CD4-positive, alpha-beta T cell treated with Interferon gamma for 1 hour (primary cell): ENCODE measurements at regions not wholly inside any gene's neighbourhood (a gene's known extent, or its start where the extent isn't known, plus 50 kb on each side); places are given as distances from the start of the nearest gene placed in this dataset.

Experiments used
- DNase-seq: peaks from one replicate; pipeline ENCODE4 v3.0.0-alpha.2; 2020

DNA sequence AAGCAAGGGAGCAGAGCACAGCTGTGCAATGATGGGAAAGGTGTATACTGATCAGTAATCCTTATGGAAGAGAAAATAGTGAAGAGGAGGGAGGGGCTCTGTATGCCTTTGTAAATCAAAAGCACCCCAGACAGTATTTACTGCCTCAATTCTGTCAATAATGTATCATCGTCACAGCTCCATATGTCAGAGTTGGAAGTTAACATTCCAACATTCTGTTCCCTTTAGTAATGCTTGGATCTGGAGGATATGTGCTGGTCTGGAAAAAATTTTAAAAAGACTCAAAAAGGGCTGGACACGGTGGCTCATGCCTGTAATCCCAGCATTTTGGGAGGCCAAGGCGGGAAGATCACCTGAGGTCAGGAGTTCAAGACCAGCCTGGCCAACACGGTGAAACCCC is 310.4 kb downstream of the ACTL7B start:
- DNase-seq: no peak

DNA sequence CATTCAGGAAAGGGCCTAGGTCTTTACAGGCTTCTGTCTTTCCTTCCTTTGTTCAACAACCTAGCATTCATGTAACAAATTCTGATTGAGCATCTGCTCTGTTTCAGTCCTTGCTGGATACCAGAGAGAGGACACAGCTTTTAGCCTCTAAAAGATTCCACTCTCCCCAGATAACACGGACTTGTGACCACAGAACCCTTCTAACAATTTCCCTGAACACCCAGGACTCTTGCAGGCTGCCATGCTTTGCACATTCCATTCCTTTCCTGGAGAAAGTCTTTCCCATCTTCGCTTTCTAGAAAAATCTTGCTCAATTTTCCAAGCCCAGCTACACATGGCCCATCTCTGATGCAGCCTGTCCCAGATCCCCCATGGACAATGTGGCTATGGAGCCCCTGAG is 310.9 kb downstream of the ACTL7B start:
- no peak for DNase-seq

DNA sequence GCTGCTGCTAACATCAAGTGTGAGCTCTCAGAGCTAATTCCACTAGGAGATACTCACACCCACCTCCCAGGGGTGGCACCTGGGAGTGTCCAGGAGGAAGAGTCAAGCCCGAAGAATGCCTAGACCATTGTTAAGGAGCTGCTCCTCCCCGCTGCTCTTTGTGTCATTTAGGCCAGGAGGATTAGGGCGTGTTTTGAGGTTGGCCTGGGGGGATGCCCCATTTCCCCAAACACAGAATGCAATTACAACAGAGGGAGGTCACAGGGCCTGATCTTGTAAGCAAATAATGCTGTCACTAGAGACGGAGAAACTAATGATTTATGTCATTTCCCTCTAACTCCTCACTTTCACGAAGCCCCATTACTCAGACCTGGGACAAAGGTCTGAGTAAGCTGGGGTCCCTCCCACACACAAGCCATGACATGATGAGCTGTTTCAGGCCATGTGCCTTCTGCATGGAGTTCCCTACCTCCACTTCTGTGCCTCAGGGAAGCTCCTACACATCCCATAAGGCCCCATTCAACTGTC is 312.5 kb downstream of the ACTL7B start:
- no peak for DNase-seq

DNA sequence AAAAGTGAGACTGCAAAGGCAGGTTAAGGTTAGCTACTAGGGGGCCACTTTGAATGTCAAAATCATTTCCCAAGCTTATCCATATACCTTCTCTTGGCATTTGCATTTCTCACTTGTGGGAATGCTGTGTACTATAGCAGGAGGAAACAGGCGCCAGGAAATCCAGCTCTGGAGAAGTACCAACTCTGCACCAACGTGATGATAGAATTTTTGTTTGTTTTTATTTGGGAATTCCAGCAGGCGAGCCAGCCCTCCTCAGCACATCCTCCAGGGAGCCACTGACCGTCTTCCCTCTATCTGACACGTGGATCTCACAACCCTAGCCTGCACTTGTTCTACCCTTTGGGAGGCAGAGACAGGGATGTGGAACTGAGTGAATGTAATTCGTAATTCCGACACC is 318.0 kb downstream of the ACTL7B start:
- no peak for DNase-seq

DNA sequence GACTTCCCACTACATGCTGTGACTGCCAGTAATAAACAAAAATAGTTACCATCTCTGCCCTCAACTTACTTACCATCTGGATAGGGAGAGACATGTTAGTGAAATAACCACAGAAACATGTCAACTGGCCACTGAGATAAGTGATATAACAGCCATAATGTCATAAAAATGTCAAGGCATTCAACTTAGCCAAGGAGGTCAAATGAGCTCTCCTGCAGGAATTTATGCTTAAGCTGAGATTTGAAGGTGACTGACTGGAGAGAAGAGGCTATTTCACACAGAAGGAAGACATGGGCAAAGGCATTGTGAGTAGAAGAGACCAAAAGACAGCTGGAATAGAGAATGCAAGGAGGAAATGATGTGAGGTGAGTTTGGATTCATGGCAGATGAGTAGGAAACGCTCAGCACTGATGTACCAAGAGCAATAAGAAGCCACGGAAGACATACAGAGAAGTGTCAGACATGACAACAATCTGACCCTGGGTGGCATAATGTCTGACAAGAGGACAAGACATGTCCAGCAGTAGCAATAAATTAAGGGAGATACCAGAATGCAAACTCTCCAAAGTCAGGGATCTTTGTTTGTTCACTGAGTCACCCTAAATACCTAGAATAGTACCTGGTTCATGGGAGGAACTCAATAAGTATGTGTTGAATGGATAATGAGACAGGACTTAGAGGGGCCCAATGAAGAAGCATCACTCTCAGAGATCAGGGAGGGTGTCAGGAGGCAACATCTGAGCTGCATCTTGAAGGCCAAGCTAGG is 318.8 kb downstream of the ACTL7B start:
- DNase-seq: no peak

DNA sequence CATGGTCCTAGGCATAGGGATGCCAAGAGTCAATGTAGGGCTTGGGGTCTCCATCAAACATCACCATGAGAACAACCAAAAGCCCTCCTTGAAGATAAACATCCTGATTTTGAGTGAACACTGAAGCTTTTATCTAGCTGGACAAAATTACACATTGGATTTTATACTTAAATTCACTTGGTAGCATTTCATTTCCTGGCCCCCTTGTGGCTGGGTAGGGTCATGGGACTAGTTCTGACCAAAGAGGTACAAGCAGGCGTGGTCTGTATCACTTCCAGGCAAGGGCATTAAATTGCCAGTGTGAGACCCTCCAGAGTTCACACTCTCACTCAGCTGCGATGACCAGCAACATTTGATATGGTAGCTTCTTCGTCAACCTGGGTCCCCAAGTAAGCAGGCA is 320.3 kb downstream of the ACTL7B start:
- DNase-seq: no peak

DNA sequence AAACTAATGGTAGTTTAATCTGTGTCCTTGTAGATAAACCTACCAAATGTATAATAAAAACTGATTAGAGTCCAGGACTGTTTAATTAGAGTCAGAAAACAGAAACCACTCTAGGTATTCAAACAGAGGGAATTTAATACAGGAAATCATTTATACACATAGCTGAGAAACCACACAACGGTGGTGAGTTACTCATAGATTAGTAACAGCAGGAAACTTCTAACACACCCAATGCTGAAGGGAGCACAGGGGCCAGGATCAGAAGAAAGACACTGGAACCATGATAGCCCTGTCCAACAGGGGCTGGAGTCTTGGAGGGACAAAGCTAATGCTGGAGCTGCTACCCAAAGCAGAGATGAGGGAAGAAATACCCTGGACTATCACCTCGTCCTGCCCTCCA is 321.0 kb downstream of the ACTL7B start:
- DNase-seq: no peak

DNA sequence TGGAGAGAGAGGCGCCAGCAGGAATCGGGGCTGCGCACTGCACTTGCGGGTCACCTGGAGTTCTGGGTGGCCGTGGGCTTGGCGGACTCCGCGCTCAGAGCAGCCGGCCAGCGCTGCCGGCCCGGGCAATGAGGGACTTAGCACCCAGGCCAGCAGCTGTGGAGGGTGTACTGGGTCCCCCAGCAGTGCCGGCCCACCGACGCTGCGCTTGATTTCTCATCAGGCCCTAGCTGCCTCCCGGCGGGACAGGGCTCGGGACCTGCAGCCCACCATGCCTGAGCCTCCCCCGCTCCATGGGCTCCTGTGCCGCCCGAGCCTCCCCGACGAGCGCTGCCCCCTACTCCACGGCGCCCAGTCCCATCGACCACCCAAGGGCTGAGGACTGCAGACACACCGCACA is 325.6 kb downstream of the ACTL7B start:
- DNase-seq: no peak

DNA sequence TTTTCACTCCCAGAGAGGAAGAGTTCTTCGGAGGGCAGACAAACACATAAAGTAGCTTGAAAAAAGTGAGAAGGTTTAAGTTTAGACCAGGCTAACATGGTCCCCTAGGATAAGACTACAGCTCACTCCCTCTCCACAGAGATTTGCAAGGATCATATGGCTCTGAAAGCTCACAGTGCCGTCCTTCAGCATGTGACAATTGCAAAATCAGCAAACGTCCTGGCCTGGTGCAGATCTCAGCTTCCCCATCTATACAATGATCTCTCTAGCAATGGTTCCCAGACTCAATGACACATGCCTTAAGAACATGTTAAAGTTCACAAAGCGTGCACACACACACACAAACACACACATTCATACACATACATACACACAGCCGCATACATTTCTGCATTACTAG is 327.6 kb downstream of the ACTL7B start:
- no peak for DNase-seq

DNA sequence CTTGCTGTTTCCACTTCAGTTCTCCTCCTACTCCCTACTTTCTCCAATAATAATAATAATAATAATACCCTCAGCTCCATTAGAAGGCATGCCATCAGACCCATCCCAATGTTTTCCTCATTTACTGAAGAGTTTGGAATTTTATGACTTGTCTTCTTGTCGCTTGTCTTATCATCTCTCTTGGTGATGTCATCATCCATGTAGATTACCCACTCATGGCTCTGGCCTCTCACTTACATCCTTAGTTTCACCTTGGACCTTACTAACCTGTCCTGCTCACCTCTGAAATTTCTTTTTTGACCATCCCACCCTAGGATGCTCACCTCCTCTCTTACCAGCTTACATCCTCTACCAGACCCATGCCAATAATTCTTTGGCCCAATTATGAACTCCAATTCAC is 329.3 kb downstream of the ACTL7B start:
- DNase-seq: no peak

DNA sequence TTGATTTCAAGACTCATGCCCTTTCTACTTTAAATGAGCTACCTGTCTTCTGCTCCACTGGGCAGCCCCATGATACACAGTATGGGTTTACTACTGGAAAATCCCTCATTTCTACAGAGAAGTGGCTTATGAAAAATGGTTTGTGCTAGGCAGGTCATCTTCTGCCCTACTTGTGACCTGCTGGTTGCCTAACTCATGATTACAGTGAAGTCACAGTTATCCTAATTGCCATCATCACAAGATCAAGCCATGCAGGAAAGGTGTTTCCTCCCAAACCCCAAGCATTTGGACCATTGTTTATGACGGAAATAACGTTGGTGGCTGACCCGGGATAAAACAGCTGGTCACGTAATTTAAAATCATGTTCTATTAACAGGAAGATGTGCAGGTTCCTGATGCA is 330.6 kb downstream of the ACTL7B start:
- no peak for DNase-seq

DNA sequence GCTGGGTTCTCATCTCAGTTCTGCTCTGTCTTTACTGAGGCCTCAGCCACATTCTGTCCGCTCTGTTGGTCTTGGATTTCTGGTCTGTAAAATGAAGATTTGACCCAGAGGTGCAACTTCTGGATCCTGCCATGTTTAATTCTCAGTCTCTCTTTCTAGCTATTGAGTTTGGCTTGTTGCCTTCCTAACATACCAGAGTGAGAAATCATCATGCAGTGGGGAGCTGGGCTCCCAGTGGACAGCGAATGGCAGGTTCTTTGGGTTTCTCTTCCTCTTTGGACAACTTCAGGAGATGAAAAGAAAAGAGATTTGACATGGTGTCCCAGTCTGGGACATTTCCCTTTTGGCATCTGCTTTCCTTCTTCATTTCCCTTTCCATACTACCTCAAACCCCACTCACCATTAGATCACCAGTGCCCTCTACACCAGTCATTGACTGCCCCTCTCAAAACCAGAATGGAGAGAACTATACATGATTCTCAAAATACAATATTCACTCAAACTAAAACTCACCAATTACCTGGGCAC is 334.7 kb downstream of the ACTL7B start:
- no peak for DNase-seq

DNA sequence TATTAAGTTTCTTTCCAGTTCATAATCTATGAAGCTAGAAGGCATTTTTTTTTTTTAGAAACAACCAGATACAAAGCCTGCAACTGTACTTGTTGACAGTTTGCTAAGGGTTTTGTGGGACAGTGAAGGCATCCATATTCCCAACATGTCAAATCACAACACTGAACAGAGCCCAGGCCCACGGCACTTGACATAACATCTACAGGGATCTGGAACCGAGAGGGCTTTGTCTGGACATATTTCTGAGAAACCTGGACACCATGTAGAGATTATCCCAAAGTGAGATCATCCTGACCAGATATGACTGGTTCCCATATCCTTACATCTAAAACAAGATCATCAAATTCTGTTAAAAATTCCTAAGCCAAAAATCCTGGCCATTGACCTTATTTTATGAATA is 336.3 kb downstream of the ACTL7B start:
- DNase-seq: no peak

DNA sequence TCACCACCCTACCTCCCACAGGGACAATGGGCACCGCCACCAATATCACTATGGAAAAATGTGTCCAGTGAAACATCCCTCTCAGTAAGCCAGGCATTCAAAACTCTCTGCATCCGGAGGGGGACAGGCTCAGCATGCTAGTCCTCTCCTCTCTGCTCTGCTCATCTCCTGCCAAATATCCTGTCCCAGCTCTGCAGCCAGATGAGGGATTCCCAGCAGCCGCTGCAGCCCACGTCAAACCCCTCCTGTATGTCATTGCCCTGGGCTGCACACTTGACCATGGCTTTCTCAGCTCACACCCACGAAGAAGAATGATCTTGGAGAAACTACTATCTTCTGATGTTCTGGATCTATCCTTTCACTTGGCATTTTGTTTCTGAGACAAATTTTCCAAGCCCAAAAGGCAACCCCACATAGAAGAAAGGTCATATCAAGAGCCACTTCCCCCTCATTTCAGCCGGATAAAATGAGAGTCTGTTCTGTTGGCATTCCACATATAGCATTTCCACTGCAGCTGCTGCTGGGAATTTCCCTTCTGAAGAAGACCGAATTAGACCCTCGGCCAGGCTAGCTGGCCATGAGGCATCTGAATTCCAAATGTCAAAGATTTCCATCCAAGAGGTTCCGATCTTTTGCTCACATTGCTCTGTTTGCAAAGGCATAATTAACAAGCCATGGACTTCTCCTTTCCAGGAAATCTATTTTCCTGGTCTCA is 338.0 kb downstream of the ACTL7B start:
- DNase-seq: no peak

DNA sequence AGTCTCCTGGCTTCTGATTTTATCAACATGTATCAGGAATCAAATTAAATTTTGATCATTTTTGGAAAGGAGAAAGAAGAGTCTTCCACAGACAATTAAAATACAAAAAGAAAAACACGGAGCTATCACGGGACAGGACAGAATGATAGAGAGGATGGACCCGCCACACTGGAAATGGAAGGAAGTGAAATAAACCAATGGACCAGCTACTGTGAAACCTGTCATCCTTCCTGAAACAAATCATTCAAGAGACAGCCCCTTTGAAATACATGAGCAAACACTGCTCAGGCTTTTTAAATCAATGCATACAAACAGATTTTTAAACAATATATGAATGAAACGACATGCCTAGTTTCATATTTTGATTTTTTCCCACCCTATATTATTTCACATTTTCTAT is 339.4 kb downstream of the ACTL7B start:
- no peak for DNase-seq

DNA sequence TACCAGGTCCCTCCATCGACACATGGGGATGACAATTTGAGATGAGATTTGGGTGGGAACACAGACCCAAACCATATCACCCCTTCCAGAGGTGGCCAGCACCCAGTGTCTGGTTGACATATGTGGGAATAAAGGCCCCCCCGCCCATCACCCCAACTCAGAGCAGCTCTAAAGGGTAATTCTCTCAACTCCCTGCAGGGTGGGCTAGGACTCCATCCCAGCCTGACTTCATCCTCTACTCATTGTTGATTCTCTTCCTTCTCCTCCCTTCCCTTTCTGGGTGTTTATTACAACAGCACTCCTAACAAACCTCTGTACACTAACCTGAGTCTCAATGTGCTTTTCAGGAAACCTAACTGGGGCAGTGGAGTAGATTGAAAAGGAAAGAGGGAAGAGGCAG is 339.9 kb downstream of the ACTL7B start:
- no peak for DNase-seq

DNA sequence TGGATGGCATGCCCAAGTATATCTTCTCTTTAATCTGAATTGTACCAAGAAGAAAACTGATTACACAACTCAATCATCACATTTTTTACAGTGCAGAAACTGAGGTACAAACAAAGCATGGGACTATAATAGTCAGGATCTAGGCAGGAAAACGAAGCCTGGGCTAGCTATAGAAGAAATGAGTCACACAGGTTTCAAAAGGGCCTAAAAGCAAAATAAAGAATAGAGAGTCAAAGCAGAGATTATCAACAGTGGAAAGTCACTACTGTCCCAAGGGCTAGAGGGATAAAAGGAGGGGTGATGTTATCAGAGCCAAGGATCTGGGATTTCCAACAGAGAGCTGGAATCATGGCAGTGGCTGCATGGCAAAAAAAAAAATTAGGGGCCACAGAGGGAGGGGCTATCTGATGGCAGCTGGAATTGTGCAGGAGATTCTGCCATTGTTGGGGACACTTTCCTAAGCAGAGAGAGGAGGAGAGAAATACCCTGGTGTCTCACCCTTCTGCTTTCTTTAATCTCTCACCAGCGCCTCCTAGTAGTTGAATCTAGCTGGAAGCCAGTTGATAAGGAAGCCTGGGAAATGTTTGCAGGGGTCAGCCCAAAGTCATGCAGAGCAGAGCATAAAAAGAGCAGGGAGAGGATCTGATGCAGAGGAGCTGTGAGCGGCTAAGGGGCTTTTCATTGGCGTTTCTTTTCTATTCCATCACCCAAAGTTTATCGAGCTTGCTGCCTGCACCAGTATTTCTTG is 343.2 kb downstream of the ACTL7B start:
- no peak for DNase-seq

DNA sequence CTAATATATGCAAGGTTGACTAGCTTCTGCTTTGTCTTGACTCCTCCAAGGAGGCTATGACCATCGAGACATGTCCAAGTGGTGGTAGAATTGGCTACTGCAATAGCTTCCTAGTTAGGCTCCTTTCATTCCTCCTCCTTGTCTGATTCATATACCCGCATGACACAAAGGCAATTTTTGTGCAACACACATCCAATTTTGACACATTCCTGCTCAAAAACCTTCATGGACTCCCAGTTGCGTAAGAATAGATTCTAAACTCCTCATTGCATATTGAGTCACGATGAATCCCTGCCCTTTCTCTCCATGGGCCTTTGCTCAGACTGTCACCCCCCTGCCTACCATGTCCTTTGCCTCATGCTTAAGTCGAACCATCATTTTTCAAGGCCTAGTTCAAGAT is 344.5 kb downstream of the ACTL7B start:
- no peak for DNase-seq

DNA sequence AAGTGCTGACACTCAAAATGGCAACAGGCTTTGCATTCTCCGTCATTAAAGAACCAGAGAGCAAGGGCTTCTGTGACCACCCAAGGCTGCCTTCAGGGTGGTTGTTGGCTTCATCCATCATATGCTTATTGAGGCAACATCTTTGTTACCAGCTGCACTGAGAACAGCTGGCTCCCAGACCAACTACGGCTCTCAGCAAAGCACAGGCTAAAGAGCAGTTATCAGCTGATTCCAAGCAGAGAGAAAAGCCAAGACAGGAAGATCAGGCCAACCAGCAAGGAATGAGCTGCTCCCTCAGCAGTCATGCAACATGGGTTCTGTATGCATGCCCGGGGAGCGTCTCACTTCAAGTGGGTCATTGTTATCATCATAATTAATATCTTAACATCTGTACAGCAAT is 358.9 kb downstream of the ACTL7B start:
- DNase-seq: no peak

DNA sequence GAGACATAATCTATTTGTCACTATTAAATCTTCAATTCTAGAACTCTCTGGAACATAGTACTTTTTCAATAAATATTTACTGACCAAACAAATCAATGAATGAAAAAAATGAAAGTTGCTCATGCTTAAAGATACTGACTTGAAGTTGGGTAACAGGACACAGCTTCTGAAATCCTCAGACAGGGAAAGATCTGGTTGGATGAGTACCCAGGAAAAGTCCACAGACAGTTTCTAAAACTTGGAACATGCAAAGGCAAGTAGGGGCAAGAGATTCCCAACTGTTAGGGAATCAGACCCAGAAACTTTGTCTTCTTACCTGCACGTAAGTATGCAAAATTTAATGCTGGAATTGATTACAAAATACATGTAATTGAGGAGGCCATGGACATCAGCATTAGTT is 366.2 kb downstream of the ACTL7B start:
- DNase-seq: no peak

DNA sequence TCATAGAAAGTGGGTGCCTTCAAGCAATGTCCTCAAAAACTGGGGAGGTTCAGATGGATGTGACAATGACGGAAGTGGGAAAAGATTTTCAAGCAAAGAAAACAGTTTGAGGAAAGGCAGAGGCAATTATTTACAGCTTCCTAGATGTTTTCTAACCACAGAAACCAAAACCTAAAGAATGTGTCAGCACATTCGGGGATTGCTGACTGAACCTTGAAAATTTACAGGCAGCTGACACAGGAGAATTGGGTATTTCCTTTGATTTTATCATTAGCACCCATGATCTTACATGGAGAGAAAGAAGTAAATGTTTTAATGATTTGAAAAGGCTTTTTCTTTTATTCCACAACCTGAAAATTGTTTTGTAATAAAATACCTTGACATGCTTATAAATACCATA is 369.0 kb downstream of the ACTL7B start:
- DNase-seq: no peak

DNA sequence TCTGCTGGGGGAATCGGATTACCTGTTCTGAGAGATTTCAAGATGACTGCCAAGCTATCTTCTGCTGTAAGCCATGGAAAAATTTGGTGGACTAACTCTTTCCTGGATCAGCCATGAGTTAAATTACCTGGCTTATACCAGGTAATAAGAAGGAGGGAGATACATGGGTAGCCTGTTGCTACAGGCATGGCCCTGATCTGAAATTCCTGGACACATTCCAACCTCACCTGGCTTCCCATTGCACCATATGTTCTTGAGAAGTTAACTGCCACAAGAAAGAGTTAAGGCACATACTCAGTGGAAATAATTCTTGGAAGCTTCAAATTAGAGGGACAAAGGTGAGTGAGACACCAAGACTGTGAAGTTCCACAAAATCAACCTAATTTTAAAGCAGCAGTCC is 371.3 kb downstream of the ACTL7B start:
- no peak for DNase-seq

DNA sequence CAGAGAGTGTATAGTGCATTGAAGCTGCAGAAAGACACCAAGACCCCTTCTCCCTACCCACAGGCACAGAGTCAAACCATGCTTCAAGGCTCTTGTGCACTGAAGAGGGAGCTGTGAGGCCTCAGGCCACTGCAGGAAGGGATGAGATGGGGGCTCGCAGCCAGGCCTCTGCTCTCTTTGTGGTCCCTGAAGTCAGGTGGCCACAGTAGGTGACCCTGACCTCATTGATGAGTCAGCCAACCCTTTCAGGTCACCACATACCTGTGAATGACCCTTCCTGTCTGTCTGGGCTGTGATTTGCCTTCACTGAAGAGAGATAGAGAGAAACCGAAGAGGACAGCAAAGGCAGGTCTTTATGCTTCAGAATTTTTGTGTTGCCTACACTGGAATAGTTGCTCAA is 372.1 kb downstream of the ACTL7B start:
- DNase-seq: no peak
